Glutamatergic neuron (in vitro differentiated cells): ENCODE measurements at regions not wholly inside any gene's neighbourhood (a gene's known extent, or its start where the extent isn't known, plus 50 kb on each side); places are given as distances from the start of the nearest gene placed in this dataset.

Experiments used
- DNase-seq: peaks from one replicate; pipeline ENCODE4 v3.0.0; 2022
- H3K27ac Mint-ChIP-seq: one replicate; pipeline ENCODE4 v1.8.0; 2020; ENCODE audit warnings: mild to moderate bottlenecking, mixed read lengths, inconsistent platforms; ENCODE audit not compliant: unreplicated experiment
- H3K27me3 Mint-ChIP-seq: one replicate; pipeline ENCODE4 v1.8.0; 2020; ENCODE audit warnings: mild to moderate bottlenecking, moderate library complexity, mixed read lengths, inconsistent platforms; ENCODE audit not compliant: unreplicated experiment
- H3K36me3 Mint-ChIP-seq: one replicate; pipeline ENCODE4 v1.8.0; 2020; ENCODE audit warnings: mild to moderate bottlenecking, mixed read lengths, inconsistent platforms; ENCODE audit not compliant: unreplicated experiment
- H3K4me1 Mint-ChIP-seq: one replicate; pipeline ENCODE4 v1.8.0; 2020; ENCODE audit warnings: mild to moderate bottlenecking, low read depth, mixed read lengths, inconsistent platforms; ENCODE audit not compliant: unreplicated experiment
- H3K4me3 Mint-ChIP-seq: one replicate; pipeline ENCODE4 v1.8.0; 2020; ENCODE audit warnings: mild to moderate bottlenecking, mixed read lengths, inconsistent platforms; ENCODE audit not compliant: unreplicated experiment
- H3K9me3 Mint-ChIP-seq: one replicate; pipeline ENCODE4 v1.8.0; 2020; ENCODE audit warnings: mild to moderate bottlenecking, moderate library complexity, mixed read lengths, inconsistent platforms; ENCODE audit not compliant: unreplicated experiment
- CTCF ChIP-seq: fragments of 200-600 bp; sonication (generic); IDR thresholded peaks from one replicate; pipeline ENCODE4 v1.5.0; 2021; ENCODE audit not compliant: partially characterized antibody, unreplicated experiment

GRCh38 chr21:39064325-39065012, 118.8 kb downstream of the PSMG1 start:
- H3K27ac Mint-ChIP-seq: no peak overlapping the region
- peaks cover 10% of the 10 kb centered on the region for H3K36me3 Mint-ChIP-seq
- H3K4me3 Mint-ChIP-seq: no peak overlapping the region
- H3K9me3 Mint-ChIP-seq: peaks cover 10% of the 10 kb centered on the region
- TF ChIP-seq CTCF: no peak
- peaks cover 6% of the 10 kb centered on the region for H3K4me1 Mint-ChIP-seq
- DNase-seq: no peak
- H3K27me3 Mint-ChIP-seq: peaks cover 3% of the 10 kb centered on the region

GRCh38 chr21:39063517-39063916, 119.7 kb downstream of the PSMG1 start:
- peaks cover 3% of the 10 kb centered on the region for H3K27me3 Mint-ChIP-seq
- peaks cover 10% of the 10 kb centered on the region for H3K9me3 Mint-ChIP-seq
- H3K27ac Mint-ChIP-seq: no peak overlapping the region
- peaks cover 10% of the 10 kb centered on the region for H3K36me3 Mint-ChIP-seq
- H3K4me3 Mint-ChIP-seq: no peak overlapping the region
- no peak for TF ChIP-seq CTCF
- H3K4me1 Mint-ChIP-seq: peaks cover 6% of the 10 kb centered on the region
- DNase-seq: no peak

- no peak for TF ChIP-seq CTCF
- H3K4me3 Mint-ChIP-seq: no peak overlapping the region
- no peak for DNase-seq
- peaks cover 5% of the 10 kb centered on the region for H3K27me3 Mint-ChIP-seq
- H3K27ac Mint-ChIP-seq: no peak overlapping the region
- peaks cover 10% of the 10 kb centered on the region for H3K36me3 Mint-ChIP-seq
- H3K4me1 Mint-ChIP-seq: peaks cover 6% of the 10 kb centered on the region
- peaks cover 10% of the 10 kb centered on the region for H3K9me3 Mint-ChIP-seq
These were observed 121.1 kb downstream of the PSMG1 start for GRCh38 chr21:39062196-39062595.

GRCh38 chr21:39061766-39062165, 121.5 kb downstream of the PSMG1 start:
- Mint-ChIP-seq H3K27me3 (peaks cover 5% of the 10 kb centered on the region), H3K36me3 (peaks cover 10% of the 10 kb centered on the region), H3K4me3 (no peak overlapping the region), H3K9me3 (peaks cover 10% of the 10 kb centered on the region), H3K4me1 (peaks cover 6% of the 10 kb centered on the region), H3K27ac (no peak overlapping the region)
- no peak for DNase-seq
- TF ChIP-seq CTCF: no peak

- peaks cover 6% of the 10 kb centered on the region for H3K4me1 Mint-ChIP-seq
- DNase-seq: no peak
- H3K4me3 Mint-ChIP-seq: no peak overlapping the region
- H3K27ac Mint-ChIP-seq: peak overlapping the region; percentile 48
- H3K27me3 Mint-ChIP-seq: peaks cover 5% of the 10 kb centered on the region
- no peak for TF ChIP-seq CTCF
- H3K9me3 Mint-ChIP-seq: peaks cover 10% of the 10 kb centered on the region
- peaks cover 10% of the 10 kb centered on the region for H3K36me3 Mint-ChIP-seq
These were observed 122.7 kb downstream of the PSMG1 start for GRCh38 chr21:39060485-39061083.
